ENCODE measurements at regions not wholly inside any gene's neighbourhood (a gene's known extent, or its start where the extent isn't known, plus 50 kb on each side); places are given as distances from the start of the nearest gene placed in this dataset.

GRCh38 chr18:56186319-56186718 lies 452.1 kb downstream of the TXNL1 start:
- TF ChIP-seq CTCF (IDR thresholded peaks at IDR 0.05) (no peak), POLR2A (IDR thresholded peaks at IDR 0.05) (no peak)
